ENCODE measurements at regions not wholly inside any gene's neighbourhood (a gene's known extent, or its start where the extent isn't known, plus 50 kb on each side); places are given as distances from the start of the nearest gene placed in this dataset.
"Not testable (repeated sequence)": the region's sequence is repeated elsewhere in the genome, so short reads cannot be mapped to it uniquely, and the experiment has no call there.

- no peak for FAIRE-seq
Observed at GRCh38 chr2:64922482-64923384, 66.5 kb upstream of the SLC1A4 start.

DNA sequence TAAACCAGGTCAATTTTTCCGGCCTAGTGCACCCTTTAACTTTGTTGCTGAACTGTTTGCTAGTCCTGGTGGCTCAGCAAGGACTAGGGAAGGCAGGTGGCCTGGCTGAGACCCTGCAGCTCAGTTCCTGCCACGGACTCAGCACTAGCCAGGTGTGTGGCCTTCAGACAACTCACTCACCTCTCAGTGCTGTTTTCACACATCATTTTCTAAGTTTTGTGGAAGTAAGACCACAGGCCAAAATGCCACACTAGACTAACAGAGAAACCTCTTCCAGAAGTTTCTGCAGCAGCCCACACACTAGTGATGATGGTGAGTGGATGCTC is 65.9 kb upstream of the SLC1A4 start:
- FAIRE-seq, result no peak

- FAIRE-seq, result no peak
Observed at GRCh38 chr2:64924170-64924934, 64.8 kb upstream of the SLC1A4 start.

DNA sequence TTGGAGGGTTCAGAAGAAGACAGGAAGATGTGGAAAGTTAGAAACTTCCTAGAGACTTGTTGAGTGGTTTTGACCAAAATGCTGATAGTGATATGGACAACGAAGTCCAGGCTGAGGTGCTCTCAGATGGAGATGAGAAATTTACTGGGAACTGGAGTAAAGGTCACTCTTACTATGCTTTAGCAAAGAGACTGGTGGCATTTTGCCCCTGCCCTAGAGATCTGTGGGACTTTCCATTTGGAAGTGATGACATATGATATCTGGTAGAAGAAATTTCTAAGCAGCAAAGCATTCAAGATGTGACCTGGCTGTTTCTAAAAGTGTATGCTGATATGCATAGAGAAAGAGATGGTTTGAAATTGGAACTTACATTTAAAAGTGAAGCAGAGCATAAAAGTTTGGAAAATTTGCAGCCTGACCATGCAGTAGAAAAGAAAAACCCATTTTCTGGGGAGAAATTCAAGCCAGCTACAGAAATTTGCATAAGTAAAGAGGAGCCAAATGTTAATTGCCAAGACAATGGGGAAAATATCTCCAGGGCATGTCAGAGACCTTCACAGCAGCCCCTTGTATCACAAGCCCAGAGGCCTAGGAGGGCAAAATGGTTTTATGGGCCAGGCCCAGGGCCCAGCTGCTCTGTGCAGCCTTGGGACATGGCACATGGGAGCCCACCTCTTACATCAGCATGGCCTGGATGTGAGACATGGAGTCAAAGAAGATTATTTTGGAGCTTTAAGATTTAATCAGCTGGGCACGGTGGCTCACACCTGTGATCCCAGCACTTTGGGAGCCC is 63.1 kb upstream of the SLC1A4 start:
- not testable (repeated sequence) for FAIRE-seq

- FAIRE-seq, result no peak
Observed at GRCh38 chr2:64928813-64929212, 60.4 kb upstream of the SLC1A4 start.

DNA sequence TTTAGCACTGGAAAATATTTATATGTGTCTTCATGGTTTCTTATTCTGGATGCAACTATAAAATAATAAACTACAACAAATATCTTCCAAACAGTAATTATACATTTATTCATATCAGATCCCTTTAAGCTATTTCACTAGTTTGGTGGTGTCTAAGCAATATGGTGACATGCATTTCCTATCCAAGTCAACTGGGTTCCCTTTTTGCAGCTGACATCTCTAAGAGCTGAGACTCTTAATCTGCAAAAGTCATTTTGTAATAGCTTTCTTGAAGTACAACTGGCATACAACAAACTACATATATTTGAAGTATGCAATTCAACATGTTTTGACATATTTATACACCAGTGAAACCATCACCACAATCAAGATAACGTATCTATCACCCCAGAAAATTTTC is 59.9 kb upstream of the SLC1A4 start:
- no peak for FAIRE-seq

DNA sequence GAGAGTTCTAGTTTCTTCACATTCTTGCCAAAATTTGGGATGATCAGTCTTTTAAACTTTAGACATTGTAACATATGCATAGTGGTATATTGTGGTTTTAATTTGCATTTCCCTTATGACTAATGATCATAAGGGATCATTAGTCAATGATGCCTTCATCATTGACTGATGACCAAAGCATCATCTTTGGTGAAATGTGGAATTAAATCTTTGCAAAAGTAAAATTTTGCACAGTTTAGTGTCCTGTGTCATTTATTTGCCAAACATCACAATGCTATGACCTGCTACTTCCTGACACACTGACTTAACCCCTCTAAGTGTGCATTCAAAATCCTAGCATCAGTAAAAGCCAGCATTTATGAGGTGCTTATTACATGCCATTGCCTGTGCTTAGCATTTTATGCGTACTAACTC is 58.9 kb upstream of the SLC1A4 start:
- no peak for FAIRE-seq

DNA sequence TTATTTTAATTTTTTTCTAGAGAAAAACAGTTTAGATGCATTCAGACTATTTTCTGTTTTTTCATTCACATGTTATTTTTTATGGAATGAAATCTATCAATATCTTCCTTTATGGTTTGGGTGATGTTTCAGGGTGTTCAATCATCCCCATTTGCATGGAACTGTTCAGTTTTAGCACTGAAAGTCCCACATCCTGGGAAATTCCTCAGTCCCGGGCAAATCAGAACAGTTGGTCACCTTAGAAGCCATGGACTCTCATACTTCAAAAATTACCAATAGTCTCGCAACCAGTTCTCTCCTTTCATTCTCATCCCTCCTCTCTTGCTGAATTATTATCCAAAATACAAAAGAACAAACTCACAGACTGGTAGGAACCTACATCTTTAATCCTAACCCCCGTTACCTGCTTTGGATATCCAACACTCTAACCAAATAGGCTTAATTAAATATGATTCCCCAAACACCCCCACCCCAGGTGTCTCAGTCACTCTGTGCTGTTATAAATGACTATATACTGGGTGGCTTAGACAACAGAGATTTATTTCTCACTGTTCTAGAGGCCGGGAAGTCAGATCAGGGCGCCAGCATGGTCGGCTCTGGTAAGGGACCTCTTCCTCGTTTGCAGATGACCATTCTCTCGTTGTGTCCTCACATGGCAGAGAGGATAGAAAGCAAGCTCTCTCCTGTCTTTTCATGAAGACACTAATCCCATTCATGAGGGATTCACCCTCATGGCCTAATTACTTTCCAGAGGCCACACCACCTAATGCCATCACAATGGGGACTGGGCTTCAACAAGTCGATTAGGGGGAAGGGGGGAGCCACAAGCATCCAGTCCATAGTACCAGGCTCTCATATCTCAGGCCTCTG is 57.7 kb upstream of the SLC1A4 start:
- no peak for FAIRE-seq

- FAIRE-seq, result no peak
Observed at GRCh38 chr2:64932116-64932370, 57.2 kb upstream of the SLC1A4 start.

GRCh38 chr2:64932371-64933216 is 56.6 kb upstream of the SLC1A4 start:
- FAIRE-seq, result no peak

DNA sequence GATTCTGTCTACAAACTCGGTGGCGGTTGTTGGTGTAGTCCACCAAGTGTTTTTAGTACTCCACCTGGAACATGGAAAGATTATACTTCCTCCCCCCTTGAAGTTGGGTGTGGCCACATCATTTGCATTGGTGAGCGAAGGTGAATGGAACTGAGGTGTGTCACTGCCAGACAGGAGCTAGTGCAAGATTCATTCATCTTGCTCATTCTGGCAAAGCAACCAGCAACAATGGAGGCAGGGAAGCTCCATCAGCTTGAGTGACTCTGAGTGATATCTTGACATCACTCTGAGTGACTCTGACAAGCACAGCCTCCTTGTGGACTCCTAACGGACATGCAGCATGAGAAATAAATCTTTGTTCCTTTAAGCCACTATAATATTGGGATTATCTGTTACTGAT is 54.7 kb upstream of the SLC1A4 start:
- no peak for FAIRE-seq

GRCh38 chr2:64936809-64937208 is 52.4 kb upstream of the SLC1A4 start:
- no peak for FAIRE-seq

DNA sequence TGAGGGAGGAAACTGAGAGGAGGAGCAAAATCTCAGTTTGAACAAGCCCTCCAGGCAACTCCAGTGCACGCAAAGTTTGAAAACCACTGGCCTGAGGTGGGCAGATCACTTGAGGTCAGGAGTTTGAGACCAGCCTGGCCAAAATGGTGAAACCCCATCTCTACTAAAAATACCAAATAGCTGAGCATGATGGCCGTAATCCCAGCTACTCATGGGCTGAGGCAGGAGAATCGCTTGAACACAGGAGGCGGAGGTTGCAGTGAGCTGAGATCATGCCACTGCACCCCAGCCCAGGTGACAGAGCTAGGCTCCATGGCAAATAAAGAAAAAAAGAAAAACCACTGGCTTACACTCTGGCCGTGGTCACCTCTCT is 51.9 kb upstream of the SLC1A4 start:
- FAIRE-seq, result not testable (repeated sequence)

GRCh38 chr2:64937687-64938491 is 51.3 kb upstream of the SLC1A4 start:
- FAIRE-seq, result no peak

GRCh38 chr2:64938607-64939285 is 50.5 kb upstream of the SLC1A4 start:
- no peak for FAIRE-seq

DNA sequence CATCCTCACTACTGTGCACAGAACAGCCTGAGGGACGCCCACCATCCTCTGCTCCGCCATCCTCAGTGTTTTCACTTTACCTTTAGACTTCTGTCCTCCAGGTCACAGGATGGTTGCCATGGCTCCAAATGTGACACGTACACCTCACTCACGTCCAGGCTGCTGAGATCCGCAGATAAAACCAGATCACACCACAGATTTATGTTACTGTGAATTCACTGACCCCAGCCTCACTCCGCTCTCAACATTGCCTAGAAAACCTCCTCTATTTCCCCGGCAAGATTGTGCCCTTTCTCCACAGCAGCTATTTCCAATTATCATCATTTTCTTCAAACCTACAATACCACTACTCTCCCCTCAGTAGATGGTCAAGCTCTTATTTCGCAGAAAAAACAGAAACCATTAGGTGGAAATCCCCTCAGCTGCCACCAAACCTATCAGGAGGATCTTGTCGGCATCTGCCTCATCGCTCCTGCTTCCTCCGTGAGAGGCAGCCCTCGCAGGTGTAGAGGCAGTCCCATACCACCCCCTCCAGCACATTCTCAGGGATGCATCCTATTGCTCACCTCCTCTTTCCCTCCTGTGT is 49.8 kb upstream of the SLC1A4 start:
- FAIRE-seq, result no peak
